DMS153 treated with DMSO at 0.1 percent for 48 hours (cell line): ENCODE measurements at regions not wholly inside any gene's neighbourhood (a gene's known extent, or its start where the extent isn't known, plus 50 kb on each side); places are given as distances from the start of the nearest gene placed in this dataset.

Experiments
- DNase-seq: peaks from one replicate; lab custom pipeline; 2025; ENCODE audit not compliant: unreplicated experiment; lab: John Stamatoyannopoulos, UW

GRCh38 chr10:107708981-107709380 is 544.5 kb upstream of the SORCS1 start:
- no peak for DNase-seq

GRCh38 chr10:107706096-107706725 is 541.7 kb upstream of the SORCS1 start:
- no peak for DNase-seq

- DNase-seq: no peak
Measured at GRCh38 chr10:107701943-107702342, 537.4 kb upstream of the SORCS1 start.

GRCh38 chr10:107692072-107692471 is 527.6 kb upstream of the SORCS1 start:
- no peak for DNase-seq

- DNase-seq: no peak
Measured at GRCh38 chr10:107689323-107689722, 524.8 kb upstream of the SORCS1 start.

GRCh38 chr10:107687701-107688100 is 523.2 kb upstream of the SORCS1 start:
- DNase-seq: no peak

DNA sequence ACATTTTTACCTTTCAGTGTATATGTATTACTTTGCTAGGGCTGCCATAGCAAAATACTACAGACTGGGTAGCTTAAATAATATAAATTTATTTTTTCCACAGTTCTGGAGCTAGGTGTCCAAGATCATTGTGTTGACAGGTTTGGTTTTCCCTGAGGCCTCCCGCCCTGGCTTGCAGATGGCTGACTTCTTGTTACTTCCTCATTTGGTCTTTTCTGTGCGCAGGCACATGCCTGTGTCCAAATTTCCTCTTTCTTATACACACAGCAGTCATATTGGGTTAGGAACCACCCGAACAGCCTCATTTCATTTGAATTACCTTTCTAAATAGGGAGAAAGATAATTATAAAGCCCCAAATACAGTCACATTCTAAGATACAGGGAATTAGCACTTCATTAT is 521.6 kb upstream of the SORCS1 start:
- DNase-seq: no peak

- no peak for DNase-seq
Measured at GRCh38 chr10:107671960-107672359, 507.5 kb upstream of the SORCS1 start.

- DNase-seq: no peak
Measured at GRCh38 chr10:107666214-107666613, 501.7 kb upstream of the SORCS1 start.

DNA sequence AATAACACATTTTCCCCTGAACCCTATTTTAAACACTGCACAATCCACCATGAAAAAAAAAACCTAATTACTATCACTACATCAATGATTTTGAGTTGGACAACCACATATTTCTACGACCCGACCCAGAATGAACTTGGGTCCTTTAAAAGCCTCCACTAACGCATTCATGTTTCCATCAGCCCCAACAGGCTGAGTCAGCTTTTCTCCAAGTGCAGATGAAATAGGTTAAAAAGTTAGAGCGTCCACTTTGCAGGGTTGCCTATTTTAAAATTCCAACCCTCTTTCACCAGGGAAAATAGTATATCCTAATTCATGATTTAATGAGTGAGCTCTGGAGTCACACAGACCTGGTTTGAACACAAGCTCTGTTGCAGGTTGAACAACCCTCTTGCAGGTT is 501.0 kb upstream of the SORCS1 start:
- no peak for DNase-seq

GRCh38 chr10:107657851-107658250 is 493.3 kb upstream of the SORCS1 start:
- DNase-seq: no peak

DNA sequence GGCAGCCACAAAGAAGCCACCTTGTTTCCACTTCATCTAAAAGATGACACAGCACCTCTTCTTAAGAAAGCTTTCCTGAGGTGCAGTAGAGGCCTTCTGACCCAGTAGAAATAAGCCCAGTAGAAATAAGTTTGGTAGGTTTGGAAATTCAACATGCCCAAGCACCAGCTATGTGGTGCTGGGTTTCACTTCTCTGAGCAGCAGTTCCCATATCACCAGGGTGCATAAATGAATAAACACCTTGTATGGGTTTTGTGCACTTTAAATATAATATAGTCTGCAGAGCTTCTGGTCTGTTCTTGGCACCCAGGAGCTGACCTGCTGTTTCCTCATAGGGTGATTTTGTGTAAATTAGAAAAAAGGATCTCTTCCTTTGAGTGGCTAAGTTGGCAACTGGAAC is 492.4 kb upstream of the SORCS1 start:
- no peak for DNase-seq

GRCh38 chr10:107653832-107654287 is 489.4 kb upstream of the SORCS1 start:
- peak; percentile 59 for DNase-seq

- no peak for DNase-seq
Measured at GRCh38 chr10:107650939-107651338, 486.4 kb upstream of the SORCS1 start.

DNA sequence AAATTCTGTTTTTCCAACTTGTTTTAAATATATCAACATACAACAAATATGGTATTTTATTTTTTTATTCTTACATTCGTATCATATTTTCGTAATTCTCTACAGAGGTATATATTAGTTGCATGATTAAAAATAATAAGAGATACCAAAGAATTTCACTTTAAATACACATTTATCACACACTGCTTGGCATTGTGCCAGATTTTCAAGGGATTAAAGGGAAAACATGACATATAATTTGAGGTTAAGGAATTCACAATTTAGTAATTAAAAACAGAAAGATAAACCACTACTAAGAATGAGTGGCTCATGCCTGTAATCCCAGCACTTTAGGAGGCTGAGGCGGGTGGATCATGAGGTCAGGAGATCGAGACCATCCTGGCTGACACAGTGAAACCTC is 484.7 kb upstream of the SORCS1 start:
- no peak for DNase-seq

DNA sequence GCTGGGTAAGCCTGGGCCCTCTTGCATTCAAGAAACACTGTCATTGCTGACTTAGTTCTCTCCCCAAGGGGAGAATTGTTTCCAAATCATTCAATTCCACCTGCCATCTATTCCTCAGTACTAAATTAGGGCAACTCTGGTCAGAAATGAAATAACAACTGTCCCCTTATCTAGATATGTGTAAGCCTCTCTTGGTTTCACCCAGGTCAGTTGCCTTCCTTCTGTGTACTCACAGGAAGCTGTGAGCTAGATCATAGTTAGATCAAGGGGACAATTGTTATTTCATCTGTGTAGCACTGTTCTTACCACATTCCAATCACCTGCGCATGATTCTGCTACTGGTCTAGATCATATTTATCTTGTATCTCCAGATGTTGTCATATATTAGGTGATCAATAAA is 483.0 kb upstream of the SORCS1 start:
- DNase-seq: no peak

DNA sequence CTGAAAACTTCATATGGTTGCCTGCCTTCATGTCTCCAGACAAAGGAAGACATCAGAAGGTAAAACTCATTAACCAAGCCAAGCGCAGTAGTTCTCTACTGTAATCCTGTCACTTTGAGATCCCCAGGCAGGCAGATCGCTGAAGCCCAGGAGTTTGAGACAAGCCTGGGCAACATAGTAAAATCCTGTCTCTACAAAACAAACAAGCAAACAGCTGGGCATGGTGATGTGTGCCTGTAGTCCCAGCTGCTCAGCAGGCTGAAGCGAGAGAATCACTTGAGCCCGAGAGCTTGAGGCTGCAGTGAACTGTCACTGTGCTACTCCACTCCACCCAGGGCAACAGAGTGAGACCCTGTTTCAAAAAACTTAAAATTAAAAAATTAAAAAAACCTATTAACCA is 467.4 kb upstream of the SORCS1 start:
- no peak for DNase-seq

DNA sequence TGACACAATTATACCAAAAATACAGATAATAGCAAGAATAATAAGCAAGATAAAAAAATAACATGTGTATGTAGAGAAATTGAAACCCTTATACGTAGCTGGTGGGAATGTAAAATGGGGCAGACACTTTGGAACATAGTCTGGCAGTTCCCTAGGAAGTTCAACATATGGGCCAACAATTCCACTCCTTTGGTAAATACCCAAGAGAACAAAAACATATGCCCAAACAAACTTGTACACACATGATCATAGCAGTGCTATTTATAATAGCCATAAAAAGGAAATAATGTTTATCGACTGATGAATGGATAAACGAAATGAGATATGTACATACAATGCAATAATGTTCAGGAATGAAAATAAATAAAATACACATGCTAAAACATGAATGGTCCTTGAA is 462.4 kb upstream of the SORCS1 start:
- DNase-seq: no peak

DNA sequence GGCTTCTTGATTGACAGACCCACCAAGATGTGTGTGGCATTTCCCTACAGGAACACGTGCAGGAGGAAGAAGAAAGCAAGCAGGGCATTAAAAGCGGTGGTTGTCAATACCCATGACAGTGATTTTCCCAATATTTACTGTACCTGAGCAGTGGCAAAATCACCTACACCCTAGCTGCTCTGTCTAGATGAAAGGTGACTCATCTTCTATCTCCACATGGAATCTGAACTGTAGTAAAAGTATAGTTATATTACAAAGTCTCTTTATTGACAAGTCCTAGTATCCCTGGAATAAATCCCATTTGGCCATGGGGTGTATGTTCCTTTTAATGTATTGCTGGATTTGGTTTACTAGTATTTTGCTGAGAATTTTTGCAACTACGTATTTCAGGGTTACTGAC is 458.8 kb upstream of the SORCS1 start:
- DNase-seq: no peak

GRCh38 chr10:107619139-107619538 is 454.6 kb upstream of the SORCS1 start:
- no peak for DNase-seq

- no peak for DNase-seq
Measured at GRCh38 chr10:107618504-107618994, 454.0 kb upstream of the SORCS1 start.

DNA sequence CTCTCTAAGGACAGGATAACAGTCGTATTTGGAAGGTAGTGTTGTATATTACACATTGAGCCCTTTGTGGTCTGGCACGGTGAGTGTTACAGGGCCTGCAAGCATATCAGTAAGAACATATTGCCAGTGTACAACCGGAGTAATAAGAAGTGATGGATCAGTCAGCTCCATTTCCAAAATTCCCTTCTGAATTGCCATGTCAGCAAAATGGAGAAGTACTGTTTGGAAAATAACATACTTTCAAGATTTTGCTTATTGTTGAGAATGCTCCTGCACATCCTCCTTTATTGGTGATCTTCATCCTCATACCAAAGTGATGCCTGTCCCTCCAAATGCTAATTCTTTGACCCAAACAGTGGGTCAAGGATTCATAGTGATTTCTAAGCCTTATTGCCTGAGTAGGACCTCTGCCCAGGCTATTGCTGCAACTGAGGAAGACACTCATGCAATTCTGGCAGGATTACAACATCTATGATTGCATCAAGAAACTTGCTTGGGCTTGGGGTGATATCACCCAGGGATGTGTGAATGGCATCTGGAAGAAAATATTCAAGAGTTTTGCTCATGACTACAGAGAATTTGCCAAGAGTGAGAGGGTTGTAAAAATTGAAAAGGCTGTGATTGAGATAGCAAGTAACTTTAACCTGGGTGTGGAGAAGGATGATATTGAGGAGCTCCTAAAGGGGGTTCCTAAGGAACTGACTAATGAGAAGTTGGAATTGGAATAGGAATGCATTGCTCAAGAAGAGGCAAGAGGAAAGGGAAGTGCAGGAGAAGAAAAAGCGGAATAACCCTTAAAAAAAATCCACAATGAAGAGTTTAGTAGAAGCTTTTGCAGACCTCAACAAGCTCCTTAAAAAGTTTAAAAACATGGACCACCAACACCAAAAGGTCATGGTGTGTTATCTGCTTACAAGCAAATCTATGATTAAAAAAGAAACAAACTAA is 452.2 kb upstream of the SORCS1 start:
- no peak for DNase-seq
